HCT116 (cell line): ENCODE measurements at regions not wholly inside any gene's neighbourhood (a gene's known extent, or its start where the extent isn't known, plus 50 kb on each side); places are given as distances from the start of the nearest gene placed in this dataset.

Experiments used
- CEBPB ChIP-seq: IDR thresholded peaks from 2 replicates; pipeline ENCODE4 v1.6.1; 2012; ENCODE audit warnings: low read depth
- CTCF ChIP-seq, 3 experiments: fragments of 200-600 bp in 1 of 3; sonication (generic) in 1 of 3; IDR thresholded peaks in 2 of 3; conservative IDR thresholded peaks in 1 of 3; 2 replicates each; pipeline ENCODE4 v1.5.1; 2012 to 2017; ENCODE audit warnings: low read depth in 2 of 3, low read length in 2 of 3, antibody characterized with exemption in 1 of 3, borderline replicate concordance in 1 of 3, control low read depth in 1 of 3, mild to moderate bottlenecking in 1 of 3, mixed read lengths in 1 of 3, mixed run types in 1 of 3, moderate library complexity in 1 of 3; ENCODE audit not compliant: insufficient read depth in 1 of 3
- POLR2A ChIP-seq: IDR thresholded peaks from 2 replicates; pipeline ENCODE4 v1.7.0; 2011; ENCODE audit warnings: borderline replicate concordance; ENCODE audit not compliant: insufficient read depth, insufficient read length; ENCODE audit errors: extremely low read depth
- RAD21 ChIP-seq: IDR thresholded peaks from 2 replicates; pipeline ENCODE4 v1.6.1; 2012; ENCODE audit warnings: low read depth, mild to moderate bottlenecking
- SRF ChIP-seq: IDR thresholded peaks from 2 replicates; pipeline ENCODE4 v1.6.1; 2012; ENCODE audit warnings: low read depth
- ZNF274 ChIP-seq: fragments of 200-500 bp; sonication (Bioruptor generic); IDR thresholded peaks from 2 replicates; pipeline ENCODE4 v1.6.1; 2014; ENCODE audit warnings: mild to moderate bottlenecking, low read depth, low read length, inconsistent platforms

GRCh38 chr12:90572778-90573177, 382.2 kb downstream of the CCER1 start:
- TF ChIP-seq CTCF (IDR thresholded peaks at IDR 0.05 in 2 of 3, conservative IDR thresholded peaks at IDR 0.05 in 1 of 3; ENCODE audit: borderline replicate concordance in 1 of 3, insufficient read depth in 1 of 3, low read depth in 2 of 3, low read length in 2 of 3) (no peak), ZNF274 (no peak), RAD21 (no peak), CEBPB (no peak), POLR2A (no peak), SRF (no peak)
